Progenitor cell of endocrine pancreas (in vitro differentiated cells): ENCODE measurements at regions not wholly inside any gene's neighbourhood (a gene's known extent, or its start where the extent isn't known, plus 50 kb on each side); places are given as distances from the start of the nearest gene placed in this dataset.
"Not testable (repeated sequence)": the region's sequence is repeated elsewhere in the genome, so short reads cannot be mapped to it uniquely, and the experiment has no call there.

ENCODE experiments used
- DNase-seq: peaks from one replicate; pipeline ENCODE4 v3.0.0; 2021; ENCODE audit warnings: low spot score; ENCODE audit not compliant: unreplicated experiment
- H3K27ac Mint-ChIP-seq: 2 replicates; pipeline ENCODE4 v1.8.0; 2021; ENCODE audit warnings: mild to moderate bottlenecking, moderate library complexity, mixed read lengths
- H3K27me3 Mint-ChIP-seq: 2 replicates; pipeline ENCODE4 v1.8.0; 2021; ENCODE audit warnings: mixed read lengths
- H3K36me3 Mint-ChIP-seq: 2 replicates; pipeline ENCODE4 v1.8.0; 2022; ENCODE audit warnings: mixed read lengths; ENCODE audit not compliant: insufficient read depth
- H3K4me1 Mint-ChIP-seq: 2 replicates; pipeline ENCODE4 v1.8.0; 2021; ENCODE audit warnings: low read depth, mixed read lengths
- H3K4me3 Mint-ChIP-seq: 2 replicates; pipeline ENCODE4 v1.8.0; 2021; ENCODE audit warnings: low read depth, mild to moderate bottlenecking, moderate library complexity, mixed read lengths
- H3K9me3 Mint-ChIP-seq: 2 replicates; pipeline ENCODE4 v1.8.0; 2021; ENCODE audit warnings: low read depth, mixed read lengths
- CTCF ChIP-seq: fragments of 200-600 bp; sonication (generic); IDR thresholded peaks from one replicate; pipeline ENCODE4 v1.5.0; 2021; ENCODE audit warnings: antibody characterized with exemption, mild to moderate bottlenecking; ENCODE audit not compliant: unreplicated experiment

- H3K36me3 Mint-ChIP-seq, result peaks cover 5% of the 10 kb centered on the region
- no peaks in the 10 kb centered on the region for H3K27me3 Mint-ChIP-seq
- TF ChIP-seq CTCF, result no peak
- H3K4me1 Mint-ChIP-seq, result peaks cover 33% of the 10 kb centered on the region
- H3K27ac Mint-ChIP-seq, result peak overlapping the region; percentile 84
- no peak for DNase-seq
- H3K4me3 Mint-ChIP-seq, result peak overlapping the region; percentile 23
- H3K9me3 Mint-ChIP-seq, result peaks cover 5% of the 10 kb centered on the region
Observed at GRCh38 chr2:43005975-43006833, 213.8 kb upstream of the HAAO start.

- H3K9me3 Mint-ChIP-seq, result peaks cover 5% of the 10 kb centered on the region
- no peak for TF ChIP-seq CTCF
- H3K4me1 Mint-ChIP-seq, result peaks cover 30% of the 10 kb centered on the region
- peak overlapping the region; percentile 23 for H3K4me3 Mint-ChIP-seq
- H3K27me3 Mint-ChIP-seq, result no peaks in the 10 kb centered on the region
- no peak for DNase-seq
- peak overlapping the region; percentile 84 for H3K27ac Mint-ChIP-seq
- peaks cover 5% of the 10 kb centered on the region for H3K36me3 Mint-ChIP-seq
Observed at GRCh38 chr2:43005245-43005974, 213.0 kb upstream of the HAAO start.

GRCh38 chr2:43004879-43005244, 212.5 kb upstream of the HAAO start:
- peaks cover 34% of the 10 kb centered on the region for H3K4me1 Mint-ChIP-seq
- H3K9me3 Mint-ChIP-seq, result peaks cover 5% of the 10 kb centered on the region
- peak overlapping the region; percentile 84 for H3K27ac Mint-ChIP-seq
- no peak overlapping the region for H3K4me3 Mint-ChIP-seq
- DNase-seq, result no peak
- TF ChIP-seq CTCF, result no peak
- no peaks in the 10 kb centered on the region for H3K27me3 Mint-ChIP-seq
- peaks cover 5% of the 10 kb centered on the region for H3K36me3 Mint-ChIP-seq

GRCh38 chr2:43004126-43004865, 211.9 kb upstream of the HAAO start:
- H3K9me3 Mint-ChIP-seq, H3K27me3 Mint-ChIP-seq, H3K36me3 Mint-ChIP-seq, H3K4me3 Mint-ChIP-seq, DNase-seq: not testable (repeated sequence)
- Mint-ChIP-seq H3K4me1 (peaks cover 34% of the 10 kb centered on the region), H3K27ac (peak overlapping the region; percentile 84)

DNA sequence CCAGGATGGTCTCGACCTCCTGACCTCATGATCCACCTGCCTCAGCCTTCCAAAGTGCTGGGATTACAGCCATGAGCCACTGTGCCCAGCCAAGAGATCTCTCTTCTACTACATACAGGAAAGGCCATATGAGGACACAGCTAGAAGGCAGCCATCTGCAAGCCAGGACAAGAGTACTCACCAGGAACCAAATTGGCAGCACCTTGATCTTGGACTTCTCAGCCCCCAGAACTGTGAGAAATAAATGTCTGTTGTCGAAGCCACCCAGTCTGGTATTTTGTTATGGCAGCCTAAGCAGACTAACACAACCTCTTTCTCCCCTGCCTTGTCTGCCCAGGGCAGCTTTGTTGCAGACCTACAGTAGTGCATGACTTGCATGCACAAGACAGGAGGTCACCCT, 211.3 kb upstream of the HAAO start:
- H3K9me3 Mint-ChIP-seq, result peaks cover 5% of the 10 kb centered on the region
- H3K36me3 Mint-ChIP-seq, result peaks cover 5% of the 10 kb centered on the region

More for the DNA sequence above, 211.3 kb upstream of the HAAO start:
- Mint-ChIP-seq H3K4me3 (no peak overlapping the region), H3K27me3 (no peaks in the 10 kb centered on the region), H3K27ac (no peak overlapping the region), H3K4me1 (peaks cover 34% of the 10 kb centered on the region)
- DNase-seq, result no peak
- TF ChIP-seq CTCF, result no peak
